ENCODE measurements at regions not wholly inside any gene's neighbourhood (a gene's known extent, or its start where the extent isn't known, plus 50 kb on each side); places are given as distances from the start of the nearest gene placed in this dataset.
"Not testable (repeated sequence)": the region's sequence is repeated elsewhere in the genome, so short reads cannot be mapped to it uniquely, and the experiment has no call there.

- H3K9me3 Mint-ChIP-seq, result peaks cover 7 to 8% of the 10 kb centered on the region in 2 donors
- H3K36me3 Mint-ChIP-seq (ENCODE audit: insufficient read depth in 2 of 2), result no peaks in the 10 kb centered on the region
- no peaks in the 10 kb centered on the region for H3K4me1 Mint-ChIP-seq (ENCODE audit: low read depth)
- no peak overlapping the region for H3K27ac Mint-ChIP-seq
- no peak for ATAC-seq (replicated peaks in 1 of 2)
- no peak overlapping the region for H3K4me3 Mint-ChIP-seq
- DNase-seq, result no peak
- H3K27me3 Mint-ChIP-seq (ENCODE audit: low read depth), result no peaks in the 10 kb centered on the region
Measured at GRCh38 chr5:117741655-117742206, 1167.1 kb upstream of the SEMA6A start.

- Mint-ChIP-seq H3K27ac (no peak overlapping the region), H3K36me3 (ENCODE audit: insufficient read depth in 2 of 2) (no peaks in the 10 kb centered on the region), H3K4me3 (no peak overlapping the region), H3K27me3 (ENCODE audit: low read depth) (no peaks in the 10 kb centered on the region), H3K4me1 (ENCODE audit: low read depth) (no peaks in the 10 kb centered on the region), H3K9me3 (peaks cover 7 to 8% of the 10 kb centered on the region in 2 donors)
- ATAC-seq (replicated peaks in 1 of 2), result no peak
- DNase-seq, result no peak
Measured at GRCh38 chr5:117740268-117740667, 1165.6 kb upstream of the SEMA6A start.

- Mint-ChIP-seq H3K27me3 (ENCODE audit: low read depth) (no peaks in the 10 kb centered on the region), H3K4me1 (ENCODE audit: low read depth) (no peaks in the 10 kb centered on the region), H3K9me3 (peaks cover 5 to 8% of the 10 kb centered on the region in 2 donors), H3K36me3 (ENCODE audit: insufficient read depth in 2 of 2) (no peaks in the 10 kb centered on the region), H3K27ac (no peak overlapping the region), H3K4me3 (no peak overlapping the region)
- DNase-seq (no peak), ATAC-seq (replicated peaks in 1 of 2) (no peak)
Measured at GRCh38 chr5:117738571-117738970, 1163.9 kb upstream of the SEMA6A start.

- H3K27me3 Mint-ChIP-seq (ENCODE audit: low read depth), result no peaks in the 10 kb centered on the region
- no peak overlapping the region for H3K27ac Mint-ChIP-seq
- H3K4me3 Mint-ChIP-seq, result no peak overlapping the region
- no peaks in the 10 kb centered on the region for H3K4me1 Mint-ChIP-seq (ENCODE audit: low read depth)
- ATAC-seq (replicated peaks in 1 of 2) (no peak), DNase-seq (no peak)
- peaks cover 5 to 6% of the 10 kb centered on the region in 2 donors for H3K9me3 Mint-ChIP-seq
- no peaks in the 10 kb centered on the region for H3K36me3 Mint-ChIP-seq (ENCODE audit: insufficient read depth in 2 of 2)
Measured at GRCh38 chr5:117736698-117737097, 1162.1 kb upstream of the SEMA6A start.

- DNase-seq (no peak), ATAC-seq (replicated peaks in 1 of 2) (no peak)
- no peak overlapping the region for H3K27ac Mint-ChIP-seq
- no peaks in the 10 kb centered on the region for H3K4me1 Mint-ChIP-seq (ENCODE audit: low read depth)
- H3K4me3 Mint-ChIP-seq, result no peak overlapping the region
- no peaks in the 10 kb centered on the region for H3K36me3 Mint-ChIP-seq (ENCODE audit: insufficient read depth in 2 of 2)
- H3K27me3 Mint-ChIP-seq (ENCODE audit: low read depth), result no peaks in the 10 kb centered on the region
- H3K9me3 Mint-ChIP-seq, result peaks cover 9 to 10% of the 10 kb centered on the region in 2 donors
Measured at GRCh38 chr5:117734056-117734455, 1159.4 kb upstream of the SEMA6A start.

GRCh38 chr5:117733051-117733450, 1158.4 kb upstream of the SEMA6A start:
- ATAC-seq (replicated peaks in 1 of 2), result no peak
- Mint-ChIP-seq H3K27me3 (ENCODE audit: low read depth) (no peaks in the 10 kb centered on the region), H3K27ac (no peak overlapping the region), H3K9me3 (peaks cover 7 to 8% of the 10 kb centered on the region in 2 donors), H3K4me3 (no peak overlapping the region), H3K36me3 (ENCODE audit: insufficient read depth in 2 of 2) (no peaks in the 10 kb centered on the region), H3K4me1 (ENCODE audit: low read depth) (no peaks in the 10 kb centered on the region)
- no peak for DNase-seq

GRCh38 chr5:117732264-117732663, 1157.6 kb upstream of the SEMA6A start:
- Mint-ChIP-seq H3K36me3 (ENCODE audit: insufficient read depth in 2 of 2) (no peaks in the 10 kb centered on the region), H3K27ac (no peak overlapping the region), H3K4me3 (no peak overlapping the region), H3K27me3 (ENCODE audit: low read depth) (no peaks in the 10 kb centered on the region), H3K9me3 (peaks cover 5% of the 10 kb centered on the region in 2 donors), H3K4me1 (ENCODE audit: low read depth) (no peaks in the 10 kb centered on the region)
- DNase-seq, result no peak
- no peak for ATAC-seq (replicated peaks in 1 of 2)

- H3K27me3 Mint-ChIP-seq (ENCODE audit: low read depth), result no peaks in the 10 kb centered on the region
- ATAC-seq (replicated peaks in 1 of 2) (no peak), DNase-seq (no peak)
- H3K4me1 Mint-ChIP-seq (ENCODE audit: low read depth), result no peaks in the 10 kb centered on the region
- no peak overlapping the region for H3K4me3 Mint-ChIP-seq
- H3K27ac Mint-ChIP-seq, result no peak overlapping the region
- H3K36me3 Mint-ChIP-seq (ENCODE audit: insufficient read depth in 2 of 2), result no peaks in the 10 kb centered on the region
- peaks cover 5% of the 10 kb centered on the region in 2 donors for H3K9me3 Mint-ChIP-seq
Measured at GRCh38 chr5:117731446-117731845, 1156.8 kb upstream of the SEMA6A start.

GRCh38 chr5:117720784-117721183, 1146.2 kb upstream of the SEMA6A start:
- DNase-seq; H3K4me3 Mint-ChIP-seq; ATAC-seq (replicated peaks in 1 of 2); H3K27ac Mint-ChIP-seq; H3K9me3 Mint-ChIP-seq; H3K27me3 Mint-ChIP-seq (ENCODE audit: low read depth); H3K4me1 Mint-ChIP-seq (ENCODE audit: low read depth); H3K36me3 Mint-ChIP-seq (ENCODE audit: insufficient read depth in 2 of 2): not testable (repeated sequence)

- no peaks in the 10 kb centered on the region for H3K4me1 Mint-ChIP-seq (ENCODE audit: low read depth)
- no peaks in the 10 kb centered on the region for H3K36me3 Mint-ChIP-seq (ENCODE audit: insufficient read depth in 2 of 2)
Measured at GRCh38 chr5:117719413-117719812, 1144.8 kb upstream of the SEMA6A start.

GRCh38 chr5:117713585-117714198, 1139.1 kb upstream of the SEMA6A start:
- H3K27ac Mint-ChIP-seq, result no peak overlapping the region
- peak in 1 of 2 donors; percentile 0 for DNase-seq
- no peaks in the 10 kb centered on the region for H3K4me1 Mint-ChIP-seq (ENCODE audit: low read depth)
- H3K4me3 Mint-ChIP-seq, result no peak overlapping the region
- H3K9me3 Mint-ChIP-seq, result peaks cover 0 to 11% of the 10 kb centered on the region in 2 donors
- no peak for ATAC-seq (replicated peaks in 1 of 2)
- H3K36me3 Mint-ChIP-seq (ENCODE audit: insufficient read depth in 2 of 2), result peaks cover 2 to 4% of the 10 kb centered on the region in 2 donors
- H3K27me3 Mint-ChIP-seq (ENCODE audit: low read depth), result no peaks in the 10 kb centered on the region

More at GRCh38 chr5:117719413-117719812, 1144.8 kb upstream of the SEMA6A start:
- H3K27me3 Mint-ChIP-seq (ENCODE audit: low read depth), result no peaks in the 10 kb centered on the region
- H3K27ac Mint-ChIP-seq, result no peak overlapping the region
- no peak overlapping the region for H3K4me3 Mint-ChIP-seq
- ATAC-seq (replicated peaks in 1 of 2) (no peak), DNase-seq (no peak)
- peaks cover 2 to 6% of the 10 kb centered on the region in 2 donors for H3K9me3 Mint-ChIP-seq

GRCh38 chr5:117701062-117701461, 1126.4 kb upstream of the SEMA6A start:
- H3K27me3 Mint-ChIP-seq (ENCODE audit: low read depth), result no peaks in the 10 kb centered on the region
- H3K36me3 Mint-ChIP-seq (ENCODE audit: insufficient read depth in 2 of 2), result no peaks in the 10 kb centered on the region
- no peaks in the 10 kb centered on the region for H3K4me1 Mint-ChIP-seq (ENCODE audit: low read depth)
- H3K27ac Mint-ChIP-seq, result no peak overlapping the region
- H3K4me3 Mint-ChIP-seq, result no peak overlapping the region
- DNase-seq (no peak), ATAC-seq (replicated peaks in 1 of 2) (no peak)
- peaks cover 3 to 4% of the 10 kb centered on the region in 2 donors for H3K9me3 Mint-ChIP-seq

- no peaks in the 10 kb centered on the region for H3K36me3 Mint-ChIP-seq (ENCODE audit: insufficient read depth in 2 of 2)
- H3K27ac Mint-ChIP-seq, result no peak overlapping the region
- no peaks in the 10 kb centered on the region for H3K27me3 Mint-ChIP-seq (ENCODE audit: low read depth)
- DNase-seq, result no peak
- no peak for ATAC-seq (replicated peaks in 1 of 2)
- H3K9me3 Mint-ChIP-seq, result peaks cover 1 to 7% of the 10 kb centered on the region in 2 donors
- no peak overlapping the region for H3K4me3 Mint-ChIP-seq
- no peaks in the 10 kb centered on the region for H3K4me1 Mint-ChIP-seq (ENCODE audit: low read depth)
Measured at GRCh38 chr5:117692606-117693005, 1118.0 kb upstream of the SEMA6A start.

Measured in activated T-cell treated with anti-CD3 and anti-CD28 coated beads, Interleukin-2, amount 50 U/mL, for 72 hours (primary cell).